ENCODE measurements at regions not wholly inside any gene's neighbourhood (a gene's known extent, or its start where the extent isn't known, plus 50 kb on each side); places are given as distances from the start of the nearest gene placed in this dataset.

GRCh38 chr10:109191823-109192222 is 731.5 kb downstream of the XPNPEP1 start:
- DNase-seq (ENCODE audit: extremely low read depth, insufficient read length), result no peak

GRCh38 chr10:109191341-109191740 is 732.0 kb downstream of the XPNPEP1 start:
- TF ChIP-seq CTCF (IDR thresholded peaks at IDR 0.05; ENCODE audit: insufficient read depth, low read length, poor library complexity, severe bottlenecking), result no peak
- DNase-seq (ENCODE audit: extremely low read depth, insufficient read length), result no peak
- H3K36me3 ChIP-seq (ENCODE audit: control insufficient read depth, insufficient read depth, low read length), result no peaks in the 10 kb centered on the region
- no peaks in the 10 kb centered on the region for H3K27me3 ChIP-seq (replicated peaks; ENCODE audit: control insufficient read depth, insufficient read depth, low read length)
- no peak overlapping the region for H3K4me3 ChIP-seq (replicated peaks; ENCODE audit: low read depth, low read length)

More at GRCh38 chr10:109191823-109192222, 731.5 kb downstream of the XPNPEP1 start:
- no peaks in the 10 kb centered on the region for H3K36me3 ChIP-seq (ENCODE audit: control insufficient read depth, insufficient read depth, low read length)
- TF ChIP-seq CTCF (IDR thresholded peaks at IDR 0.05; ENCODE audit: insufficient read depth, low read length, poor library complexity, severe bottlenecking), result no peak
- H3K27me3 ChIP-seq (replicated peaks; ENCODE audit: control insufficient read depth, insufficient read depth, low read length), result no peaks in the 10 kb centered on the region
- no peak overlapping the region for H3K4me3 ChIP-seq (replicated peaks; ENCODE audit: low read depth, low read length)

GRCh38 chr10:109187677-109188076 is 735.6 kb downstream of the XPNPEP1 start:
- no peak for TF ChIP-seq CTCF (IDR thresholded peaks at IDR 0.05; ENCODE audit: insufficient read depth, low read length, poor library complexity, severe bottlenecking)
- no peak for DNase-seq (ENCODE audit: extremely low read depth, insufficient read length)
- H3K36me3 ChIP-seq (ENCODE audit: control insufficient read depth, insufficient read depth, low read length), result no peaks in the 10 kb centered on the region
- H3K4me3 ChIP-seq (replicated peaks; ENCODE audit: low read depth, low read length), result no peak overlapping the region
- no peaks in the 10 kb centered on the region for H3K27me3 ChIP-seq (replicated peaks; ENCODE audit: control insufficient read depth, insufficient read depth, low read length)

GRCh38 chr10:109183366-109183765 is 739.9 kb downstream of the XPNPEP1 start:
- Histone ChIP-seq H3K36me3 (ENCODE audit: control insufficient read depth, insufficient read depth, low read length) (no peaks in the 10 kb centered on the region), H3K4me3 (replicated peaks; ENCODE audit: low read depth, low read length) (no peak overlapping the region), H3K27me3 (replicated peaks; ENCODE audit: control insufficient read depth, insufficient read depth, low read length) (no peaks in the 10 kb centered on the region)
- no peak for DNase-seq (ENCODE audit: extremely low read depth, insufficient read length)
- TF ChIP-seq CTCF (IDR thresholded peaks at IDR 0.05; ENCODE audit: insufficient read depth, low read length, poor library complexity, severe bottlenecking), result no peak

DNA sequence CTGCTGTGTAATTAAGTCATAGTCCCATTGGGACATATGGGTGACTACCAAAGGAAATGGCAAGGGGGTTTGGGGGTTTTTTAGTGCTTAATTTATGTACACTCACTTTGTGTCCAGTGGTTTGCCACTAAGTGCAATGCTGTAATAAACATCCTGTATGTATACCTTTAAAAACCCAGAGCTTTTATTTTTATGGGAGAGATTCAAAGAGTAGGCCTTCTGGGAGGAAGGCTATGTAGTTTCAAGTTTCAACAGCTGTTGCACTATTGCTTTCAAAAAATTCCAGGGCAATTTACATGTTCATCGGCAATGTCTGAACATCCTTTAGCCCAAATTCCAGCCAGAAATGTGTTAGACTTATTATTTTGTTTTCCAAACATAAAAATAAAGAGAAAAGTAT is 744.7 kb downstream of the XPNPEP1 start:
- H3K4me3 ChIP-seq (replicated peaks; ENCODE audit: low read depth, low read length), result no peak overlapping the region
- H3K36me3 ChIP-seq (ENCODE audit: control insufficient read depth, insufficient read depth, low read length), result no peaks in the 10 kb centered on the region
- no peaks in the 10 kb centered on the region for H3K27me3 ChIP-seq (replicated peaks; ENCODE audit: control insufficient read depth, insufficient read depth, low read length)
- DNase-seq (ENCODE audit: extremely low read depth, insufficient read length), result no peak
- TF ChIP-seq CTCF (IDR thresholded peaks at IDR 0.05; ENCODE audit: insufficient read depth, low read length, poor library complexity, severe bottlenecking), result no peak

- no peak for DNase-seq (ENCODE audit: extremely low read depth, insufficient read length)
- Histone ChIP-seq H3K36me3 (ENCODE audit: control insufficient read depth, insufficient read depth, low read length) (no peaks in the 10 kb centered on the region), H3K4me3 (replicated peaks; ENCODE audit: low read depth, low read length) (no peak overlapping the region), H3K27me3 (replicated peaks; ENCODE audit: control insufficient read depth, insufficient read depth, low read length) (no peaks in the 10 kb centered on the region)
- TF ChIP-seq CTCF (IDR thresholded peaks at IDR 0.05; ENCODE audit: insufficient read depth, low read length, poor library complexity, severe bottlenecking), result no peak
These were observed 748.8 kb downstream of the XPNPEP1 start for GRCh38 chr10:109174526-109174925.

All from GM06990 (cell line).